ENCODE measurements at regions not wholly inside any gene's neighbourhood (a gene's known extent, or its start where the extent isn't known, plus 50 kb on each side); places are given as distances from the start of the nearest gene placed in this dataset.

- peak; percentile 77 for TF ChIP-seq CTCF (IDR thresholded peaks at IDR 0.05; ENCODE audit: unreplicated experiment)
- Mint-ChIP-seq H3K9me3 (peaks cover 18% of the 10 kb centered on the region), H3K36me3 (peaks cover 2% of the 10 kb centered on the region), H3K27me3 (ENCODE audit: low read depth) (no peaks in the 10 kb centered on the region), H3K27ac (no peak overlapping the region), H3K4me1 (peaks cover 3% of the 10 kb centered on the region), H3K4me3 (no peak overlapping the region)
- DNase-seq (ENCODE audit: low spot score in 2 of 2, unreplicated experiment in 2 of 2): peak in 1 of 2 experiments; percentile 41
These were observed 62.8 kb upstream of the EGFL6 start for GRCh38 chrX:13506574-13506973.

- Mint-ChIP-seq H3K27ac (no peak overlapping the region), H3K36me3 (peaks cover 2% of the 10 kb centered on the region), H3K4me3 (no peak overlapping the region), H3K9me3 (peaks cover 37% of the 10 kb centered on the region), H3K27me3 (ENCODE audit: low read depth) (no peaks in the 10 kb centered on the region), H3K4me1 (peaks cover 3% of the 10 kb centered on the region)
- TF ChIP-seq CTCF (IDR thresholded peaks at IDR 0.05; ENCODE audit: unreplicated experiment): no peak
- no peak for DNase-seq (ENCODE audit: low spot score in 2 of 2, unreplicated experiment in 2 of 2)
These were observed 66.8 kb upstream of the EGFL6 start for GRCh38 chrX:13502590-13502989.

GRCh38 chrX:13499736-13500135, 69.7 kb upstream of the EGFL6 start:
- Mint-ChIP-seq H3K4me1 (peaks cover 3% of the 10 kb centered on the region), H3K9me3 (peaks cover 40% of the 10 kb centered on the region), H3K4me3 (no peak overlapping the region), H3K27ac (no peak overlapping the region), H3K27me3 (ENCODE audit: low read depth) (no peaks in the 10 kb centered on the region), H3K36me3 (peaks cover 2% of the 10 kb centered on the region)
- DNase-seq (ENCODE audit: low spot score in 2 of 2, unreplicated experiment in 2 of 2): no peak
- no peak for TF ChIP-seq CTCF (IDR thresholded peaks at IDR 0.05; ENCODE audit: unreplicated experiment)

- no peaks in the 10 kb centered on the region for H3K36me3 Mint-ChIP-seq
- H3K27me3 Mint-ChIP-seq (ENCODE audit: low read depth): no peaks in the 10 kb centered on the region
- no peak overlapping the region for H3K27ac Mint-ChIP-seq
- H3K4me1 Mint-ChIP-seq: peaks cover 3% of the 10 kb centered on the region
- peaks cover 33% of the 10 kb centered on the region for H3K9me3 Mint-ChIP-seq
- DNase-seq (ENCODE audit: low spot score in 2 of 2, unreplicated experiment in 2 of 2): no peak
- no peak for TF ChIP-seq CTCF (IDR thresholded peaks at IDR 0.05; ENCODE audit: unreplicated experiment)
- no peak overlapping the region for H3K4me3 Mint-ChIP-seq
These were observed 71.2 kb upstream of the EGFL6 start for GRCh38 chrX:13498238-13498637.

- no peak overlapping the region for H3K27ac Mint-ChIP-seq
- no peaks in the 10 kb centered on the region for H3K36me3 Mint-ChIP-seq
- TF ChIP-seq CTCF (IDR thresholded peaks at IDR 0.05; ENCODE audit: unreplicated experiment): no peak
- no peak overlapping the region for H3K4me3 Mint-ChIP-seq
- no peaks in the 10 kb centered on the region for H3K4me1 Mint-ChIP-seq
- H3K9me3 Mint-ChIP-seq: peaks cover 33% of the 10 kb centered on the region
- DNase-seq (ENCODE audit: low spot score in 2 of 2, unreplicated experiment in 2 of 2): no peak
- no peaks in the 10 kb centered on the region for H3K27me3 Mint-ChIP-seq (ENCODE audit: low read depth)
These were observed 74.2 kb upstream of the EGFL6 start for GRCh38 chrX:13495232-13495631.

- no peak overlapping the region for H3K27ac Mint-ChIP-seq
- H3K4me3 Mint-ChIP-seq: no peak overlapping the region
- no peak for DNase-seq (ENCODE audit: low spot score in 2 of 2, unreplicated experiment in 2 of 2)
- TF ChIP-seq CTCF (IDR thresholded peaks at IDR 0.05; ENCODE audit: unreplicated experiment): no peak
- peaks cover 31% of the 10 kb centered on the region for H3K9me3 Mint-ChIP-seq
- no peaks in the 10 kb centered on the region for H3K27me3 Mint-ChIP-seq (ENCODE audit: low read depth)
- H3K4me1 Mint-ChIP-seq: no peaks in the 10 kb centered on the region
- H3K36me3 Mint-ChIP-seq: no peaks in the 10 kb centered on the region
These were observed 74.8 kb upstream of the EGFL6 start for GRCh38 chrX:13494562-13494961.
